HepG2 (cell line): ENCODE measurements at regions not wholly inside any gene's neighbourhood (a gene's known extent, or its start where the extent isn't known, plus 50 kb on each side); places are given as distances from the start of the nearest gene placed in this dataset.

Experiments
- FOSL2 ChIP-seq: sonication (generic); formaldehyde crosslinking; IDR thresholded peaks from 2 replicates; pipeline ENCODE4 v1.4.0; 2020; ENCODE audit warnings: missing genetic modification reagents
- HNRNPH1 ChIP-seq: fragments of 200-400 bp; formaldehyde crosslinking; optimal IDR thresholded peaks from 2 replicates; pipeline ENCODE3; 2017; ENCODE audit warnings: mild to moderate bottlenecking, low read depth, low read length
- KMT2B ChIP-seq: IDR thresholded peaks from 2 replicates; pipeline ENCODE4 v1.6.1; 2016; ENCODE audit warnings: missing genetic modification reagents, missing compliant biosample characterization
- PCBP2 ChIP-seq: fragments of 200-400 bp; formaldehyde crosslinking; optimal IDR thresholded peaks from 2 replicates; pipeline ENCODE3; 2018; ENCODE audit warnings: low read length, low read depth; ENCODE audit not compliant: poor library complexity, severe bottlenecking
- ZNF224 ChIP-seq: sonication (generic); formaldehyde crosslinking; IDR thresholded peaks from 2 replicates; pipeline ENCODE4 v1.5.0; 2020; ENCODE audit warnings: mild to moderate bottlenecking, missing genetic modification reagents
- ZNF557 ChIP-seq: sonication (generic); formaldehyde crosslinking; IDR thresholded peaks from 2 replicates; pipeline ENCODE4 v1.4.0; 2020; ENCODE audit warnings: missing genetic modification reagents
- ZNF615 ChIP-seq: sonication (generic); formaldehyde crosslinking; IDR thresholded peaks from 2 replicates; pipeline ENCODE4 v1.5.0; 2020; ENCODE audit warnings: mild to moderate bottlenecking, missing genetic modification reagents, borderline replicate concordance
- ZNF644 ChIP-seq: IDR thresholded peaks from 2 replicates; pipeline ENCODE4 v1.6.1; 2016; ENCODE audit warnings: low read depth
- ZNF674 ChIP-seq: sonication (generic); formaldehyde crosslinking; IDR thresholded peaks from 2 replicates; pipeline ENCODE4 v1.5.0; 2020; ENCODE audit warnings: low read depth, mild to moderate bottlenecking, missing genetic modification reagents
- ZNF709 ChIP-seq: sonication (generic); formaldehyde crosslinking; IDR thresholded peaks from 2 replicates; pipeline ENCODE4 v1.5.0; 2020; ENCODE audit warnings: mild to moderate bottlenecking, missing genetic modification reagents
- TF ChIP-seq, protein P1 (sequence below): sonication (generic); formaldehyde crosslinking; IDR thresholded peaks from 2 replicates; pipeline ENCODE4 v1.5.0; 2020; ENCODE audit warnings: missing genetic modification reagents, mild to moderate bottlenecking, borderline replicate concordance
- TF ChIP-seq, protein P2 (sequence below): IDR thresholded peaks from 2 replicates; pipeline ENCODE4 v1.6.1; 2016; ENCODE audit warnings: low read depth
- TF ChIP-seq, protein P3 (sequence below): sonication (generic); formaldehyde crosslinking; IDR thresholded peaks from 2 replicates; pipeline ENCODE4 v1.9.0; 2021; ENCODE audit warnings: mild to moderate bottlenecking, missing genetic modification reagents
- TF ChIP-seq, protein P4 (sequence below): sonication (generic); formaldehyde crosslinking; IDR thresholded peaks from 2 replicates; pipeline ENCODE4 v1.8.0; 2022; ENCODE audit warnings: mild to moderate bottlenecking, missing genetic modification reagents
- TF ChIP-seq, protein P5 (sequence below): sonication (generic); formaldehyde crosslinking; IDR thresholded peaks from 2 replicates; pipeline ENCODE4 v1.4.0; 2020; ENCODE audit warnings: missing genetic modification reagents

GRCh38 chr7:130910949-130911944, 177.2 kb upstream of the KLF14 start (continued):
- TF ChIP-seq, protein P1, sequence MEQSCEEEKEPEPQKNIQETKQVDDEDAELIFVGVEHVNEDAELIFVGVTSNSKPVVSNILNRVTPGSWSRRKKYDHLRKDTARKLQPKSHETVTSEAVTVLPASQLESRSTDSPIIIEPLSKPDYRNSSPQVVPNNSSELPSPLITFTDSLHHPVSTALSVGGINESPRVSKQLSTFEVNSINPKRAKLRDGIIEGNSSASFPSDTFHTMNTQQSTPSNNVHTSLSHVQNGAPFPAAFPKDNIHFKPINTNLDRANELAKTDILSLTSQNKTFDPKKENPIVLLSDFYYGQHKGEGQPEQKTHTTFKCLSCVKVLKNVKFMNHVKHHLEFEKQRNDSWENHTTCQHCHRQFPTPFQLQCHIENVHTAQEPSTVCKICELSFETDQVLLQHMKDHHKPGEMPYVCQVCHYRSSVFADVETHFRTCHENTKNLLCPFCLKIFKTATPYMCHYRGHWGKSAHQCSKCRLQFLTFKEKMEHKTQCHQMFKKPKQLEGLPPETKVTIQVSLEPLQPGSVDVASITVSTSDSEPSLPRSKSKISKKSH (CRISPR knock-in tag), result no peak
- TF ChIP-seq FOSL2 (CRISPR knock-in tag) (0 out of 2 replicates have a peak, but pooled peaks have one; percentile 36), ZNF557 (CRISPR knock-in tag) (no peak), ZNF644 (CRISPR knock-in tag) (no peak), KMT2B (no peak), ZNF615 (CRISPR knock-in tag) (no peak), ZNF709 (CRISPR knock-in tag) (no peak), HNRNPH1 (no peak), ZNF224 (CRISPR knock-in tag) (no peak), ZNF674 (CRISPR knock-in tag) (no peak), PCBP2 (no peak)
- TF ChIP-seq, protein P2, sequence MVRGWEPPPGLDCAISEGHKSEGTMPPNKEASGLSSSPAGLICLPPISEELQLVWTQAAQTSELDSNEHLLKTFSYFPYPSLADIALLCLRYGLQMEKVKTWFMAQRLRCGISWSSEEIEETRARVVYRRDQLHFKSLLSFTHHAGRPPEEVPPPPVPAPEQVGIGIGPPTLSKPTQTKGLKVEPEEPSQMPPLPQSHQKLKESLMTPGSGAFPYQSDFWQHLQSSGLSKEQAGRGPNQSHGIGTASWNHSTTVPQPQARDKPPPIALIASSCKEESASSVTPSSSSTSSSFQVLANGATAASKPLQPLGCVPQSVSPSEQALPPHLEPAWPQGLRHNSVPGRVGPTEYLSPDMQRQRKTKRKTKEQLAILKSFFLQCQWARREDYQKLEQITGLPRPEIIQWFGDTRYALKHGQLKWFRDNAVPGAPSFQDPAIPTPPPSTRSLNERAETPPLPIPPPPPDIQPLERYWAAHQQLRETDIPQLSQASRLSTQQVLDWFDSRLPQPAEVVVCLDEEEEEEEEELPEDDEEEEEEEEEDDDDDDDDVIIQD (CRISPR knock-in tag), result no peak
- TF ChIP-seq, protein P3, sequence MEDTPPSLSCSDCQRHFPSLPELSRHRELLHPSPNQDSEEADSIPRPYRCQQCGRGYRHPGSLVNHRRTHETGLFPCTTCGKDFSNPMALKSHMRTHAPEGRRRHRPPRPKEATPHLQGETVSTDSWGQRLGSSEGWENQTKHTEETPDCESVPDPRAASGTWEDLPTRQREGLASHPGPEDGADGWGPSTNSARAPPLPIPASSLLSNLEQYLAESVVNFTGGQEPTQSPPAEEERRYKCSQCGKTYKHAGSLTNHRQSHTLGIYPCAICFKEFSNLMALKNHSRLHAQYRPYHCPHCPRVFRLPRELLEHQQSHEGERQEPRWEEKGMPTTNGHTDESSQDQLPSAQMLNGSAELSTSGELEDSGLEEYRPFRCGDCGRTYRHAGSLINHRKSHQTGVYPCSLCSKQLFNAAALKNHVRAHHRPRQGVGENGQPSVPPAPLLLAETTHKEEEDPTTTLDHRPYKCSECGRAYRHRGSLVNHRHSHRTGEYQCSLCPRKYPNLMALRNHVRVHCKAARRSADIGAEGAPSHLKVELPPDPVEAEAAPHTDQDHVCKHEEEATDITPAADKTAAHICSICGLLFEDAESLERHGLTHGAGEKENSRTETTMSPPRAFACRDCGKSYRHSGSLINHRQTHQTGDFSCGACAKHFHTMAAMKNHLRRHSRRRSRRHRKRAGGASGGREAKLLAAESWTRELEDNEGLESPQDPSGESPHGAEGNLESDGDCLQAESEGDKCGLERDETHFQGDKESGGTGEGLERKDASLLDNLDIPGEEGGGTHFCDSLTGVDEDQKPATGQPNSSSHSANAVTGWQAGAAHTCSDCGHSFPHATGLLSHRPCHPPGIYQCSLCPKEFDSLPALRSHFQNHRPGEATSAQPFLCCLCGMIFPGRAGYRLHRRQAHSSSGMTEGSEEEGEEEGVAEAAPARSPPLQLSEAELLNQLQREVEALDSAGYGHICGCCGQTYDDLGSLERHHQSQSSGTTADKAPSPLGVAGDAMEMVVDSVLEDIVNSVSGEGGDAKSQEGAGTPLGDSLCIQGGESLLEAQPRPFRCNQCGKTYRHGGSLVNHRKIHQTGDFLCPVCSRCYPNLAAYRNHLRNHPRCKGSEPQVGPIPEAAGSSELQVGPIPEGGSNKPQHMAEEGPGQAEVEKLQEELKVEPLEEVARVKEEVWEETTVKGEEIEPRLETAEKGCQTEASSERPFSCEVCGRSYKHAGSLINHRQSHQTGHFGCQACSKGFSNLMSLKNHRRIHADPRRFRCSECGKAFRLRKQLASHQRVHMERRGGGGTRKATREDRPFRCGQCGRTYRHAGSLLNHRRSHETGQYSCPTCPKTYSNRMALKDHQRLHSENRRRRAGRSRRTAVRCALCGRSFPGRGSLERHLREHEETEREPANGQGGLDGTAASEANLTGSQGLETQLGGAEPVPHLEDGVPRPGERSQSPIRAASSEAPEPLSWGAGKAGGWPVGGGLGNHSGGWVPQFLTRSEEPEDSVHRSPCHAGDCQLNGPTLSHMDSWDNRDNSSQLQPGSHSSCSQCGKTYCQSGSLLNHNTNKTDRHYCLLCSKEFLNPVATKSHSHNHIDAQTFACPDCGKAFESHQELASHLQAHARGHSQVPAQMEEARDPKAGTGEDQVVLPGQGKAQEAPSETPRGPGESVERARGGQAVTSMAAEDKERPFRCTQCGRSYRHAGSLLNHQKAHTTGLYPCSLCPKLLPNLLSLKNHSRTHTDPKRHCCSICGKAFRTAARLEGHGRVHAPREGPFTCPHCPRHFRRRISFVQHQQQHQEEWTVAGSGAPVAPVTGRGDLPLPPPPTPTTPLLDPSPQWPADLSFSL (CRISPR knock-in tag), result no peak
- TF ChIP-seq, protein P4, sequence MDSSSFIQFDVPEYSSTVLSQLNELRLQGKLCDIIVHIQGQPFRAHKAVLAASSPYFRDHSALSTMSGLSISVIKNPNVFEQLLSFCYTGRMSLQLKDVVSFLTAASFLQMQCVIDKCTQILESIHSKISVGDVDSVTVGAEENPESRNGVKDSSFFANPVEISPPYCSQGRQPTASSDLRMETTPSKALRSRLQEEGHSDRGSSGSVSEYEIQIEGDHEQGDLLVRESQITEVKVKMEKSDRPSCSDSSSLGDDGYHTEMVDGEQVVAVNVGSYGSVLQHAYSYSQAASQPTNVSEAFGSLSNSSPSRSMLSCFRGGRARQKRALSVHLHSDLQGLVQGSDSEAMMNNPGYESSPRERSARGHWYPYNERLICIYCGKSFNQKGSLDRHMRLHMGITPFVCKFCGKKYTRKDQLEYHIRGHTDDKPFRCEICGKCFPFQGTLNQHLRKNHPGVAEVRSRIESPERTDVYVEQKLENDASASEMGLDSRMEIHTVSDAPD (CRISPR knock-in tag), result no peak
- TF ChIP-seq, protein P5, sequence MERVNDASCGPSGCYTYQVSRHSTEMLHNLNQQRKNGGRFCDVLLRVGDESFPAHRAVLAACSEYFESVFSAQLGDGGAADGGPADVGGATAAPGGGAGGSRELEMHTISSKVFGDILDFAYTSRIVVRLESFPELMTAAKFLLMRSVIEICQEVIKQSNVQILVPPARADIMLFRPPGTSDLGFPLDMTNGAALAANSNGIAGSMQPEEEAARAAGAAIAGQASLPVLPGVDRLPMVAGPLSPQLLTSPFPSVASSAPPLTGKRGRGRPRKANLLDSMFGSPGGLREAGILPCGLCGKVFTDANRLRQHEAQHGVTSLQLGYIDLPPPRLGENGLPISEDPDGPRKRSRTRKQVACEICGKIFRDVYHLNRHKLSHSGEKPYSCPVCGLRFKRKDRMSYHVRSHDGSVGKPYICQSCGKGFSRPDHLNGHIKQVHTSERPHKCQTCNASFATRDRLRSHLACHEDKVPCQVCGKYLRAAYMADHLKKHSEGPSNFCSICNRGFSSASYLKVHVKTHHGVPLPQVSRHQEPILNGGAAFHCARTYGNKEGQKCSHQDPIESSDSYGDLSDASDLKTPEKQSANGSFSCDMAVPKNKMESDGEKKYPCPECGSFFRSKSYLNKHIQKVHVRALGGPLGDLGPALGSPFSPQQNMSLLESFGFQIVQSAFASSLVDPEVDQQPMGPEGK (CRISPR knock-in tag), result peak; percentile 9; the same call in 1 of the 2 replicates
